ENCODE measurements at regions not wholly inside any gene's neighbourhood (a gene's known extent, or its start where the extent isn't known, plus 50 kb on each side); places are given as distances from the start of the nearest gene placed in this dataset.

DNA sequence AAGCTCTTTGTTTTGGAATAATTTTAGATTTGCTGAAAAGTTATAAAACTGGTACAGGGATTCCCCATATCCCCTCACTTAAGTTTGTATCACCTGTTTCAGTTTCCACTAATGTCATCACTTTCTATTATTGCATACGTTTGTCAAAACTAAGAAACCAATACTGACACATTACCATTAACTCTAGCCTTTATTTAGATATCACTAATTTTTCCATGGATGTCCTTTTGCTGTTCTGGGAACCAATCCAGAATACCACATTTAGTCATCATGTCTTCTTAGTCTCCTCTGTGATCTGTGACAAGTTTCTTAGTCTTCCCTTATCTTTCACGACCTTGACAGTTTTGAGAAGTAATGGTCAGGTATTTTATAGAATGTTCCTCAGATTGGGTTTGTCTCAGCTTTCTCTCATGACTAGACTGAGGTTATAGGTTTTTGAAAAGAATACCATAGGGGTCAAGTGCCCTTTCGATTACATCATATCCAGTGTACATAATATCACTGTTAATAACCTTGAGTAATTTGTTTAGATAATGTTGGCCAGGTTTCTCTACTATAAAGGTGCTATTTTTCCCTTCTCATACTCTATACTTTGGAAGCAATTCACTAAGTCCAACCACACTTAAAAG, 51.9 kb upstream of the NMUR2 start:
- intact Hi-C loops (cut with DNase I): no loop called here
- no peak for TF ChIP-seq POLR2AphosphoS5 (IDR thresholded peaks at IDR 0.05)
- no peak for TF ChIP-seq EP300 (IDR thresholded peaks at IDR 0.05)
- no peak for TF ChIP-seq POLR2A (IDR thresholded peaks at IDR 0.05; ENCODE audit: low read depth)
- no peak for DNase-seq (ENCODE audit: extremely low spot score)
- Histone ChIP-seq H3K36me3 (no peaks in the 10 kb centered on the region), H3K27ac (replicated peaks in 1 of 4) (no peak overlapping the region), H3K27me3 (no peaks in the 10 kb centered on the region), H3K4me3 (no peak overlapping the region), H3K9me3 (no peaks in the 10 kb centered on the region), H3K4me1 (no peaks in the 10 kb centered on the region)
- WGBS: 61% methylated on average over 3 of the region's 3 CpGs

DNA sequence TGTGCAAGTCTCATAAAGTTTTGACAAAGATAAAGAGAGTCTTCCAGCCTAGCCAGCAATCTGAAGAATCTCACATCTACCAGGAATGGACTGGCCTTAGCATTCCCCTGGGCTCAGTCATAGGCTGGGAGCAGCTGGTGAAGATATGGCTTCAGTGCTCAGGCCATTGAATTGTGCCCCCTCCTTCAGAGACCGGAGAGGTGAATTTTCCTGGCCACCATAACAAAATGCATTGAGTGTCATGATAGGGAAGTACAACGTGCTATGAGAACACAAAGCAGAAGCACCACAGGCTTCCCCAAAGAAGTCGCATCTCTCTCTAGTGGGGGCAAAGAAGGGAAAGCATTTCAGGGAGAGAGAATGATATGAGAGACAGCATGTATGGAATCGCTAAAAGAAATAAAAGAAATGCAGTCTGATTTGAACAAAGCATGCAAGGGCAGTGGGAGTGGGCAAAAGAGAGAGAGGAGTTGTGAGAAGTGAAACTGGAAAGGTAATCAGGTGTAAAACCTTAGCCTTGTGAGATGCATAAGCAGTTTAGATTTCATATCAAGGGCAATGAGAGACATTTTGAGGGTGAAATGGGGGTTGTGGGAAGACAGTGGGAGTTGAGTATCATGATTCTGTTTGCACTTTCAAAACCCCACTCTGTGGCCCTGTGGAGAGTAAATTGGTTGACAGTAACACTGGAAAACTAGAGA, 57.1 kb upstream of the NMUR2 start:
- WGBS: 85% methylated on average over 4 of the region's 4 CpGs
- TF ChIP-seq EP300 (IDR thresholded peaks at IDR 0.05): no peak
- Histone ChIP-seq H3K4me3 (no peak overlapping the region), H3K36me3 (no peaks in the 10 kb centered on the region), H3K4me1 (no peaks in the 10 kb centered on the region), H3K27ac (replicated peaks in 1 of 4) (no peak overlapping the region), H3K27me3 (no peaks in the 10 kb centered on the region), H3K9me3 (no peaks in the 10 kb centered on the region)
- intact Hi-C loops (cut with DNase I): no loop called here
- no peak for DNase-seq (ENCODE audit: extremely low spot score)

DNA sequence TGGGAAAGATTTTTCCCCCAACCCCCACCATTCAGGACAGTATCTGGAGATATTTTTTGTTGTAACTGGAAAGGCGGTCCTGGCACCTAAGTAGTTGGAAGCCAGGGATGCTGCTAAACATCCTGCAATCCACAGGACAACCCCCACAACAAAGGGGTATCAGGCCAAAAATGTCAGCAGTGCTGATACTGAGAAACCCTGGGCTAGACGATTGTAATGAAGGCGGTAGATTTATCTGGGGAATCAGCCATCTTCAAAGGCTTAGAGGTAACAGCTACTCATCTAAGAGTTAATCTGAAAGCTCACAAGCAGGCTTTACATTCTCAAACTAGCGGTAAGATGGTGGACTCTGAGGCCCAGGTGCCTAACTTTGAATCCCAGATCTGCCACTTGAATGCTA, 59.0 kb upstream of the NMUR2 start:
- intact Hi-C loops (cut with DNase I): no loop called here
- no peak overlapping the region for H3K27ac ChIP-seq (replicated peaks in 1 of 4)
- no peaks in the 10 kb centered on the region for H3K9me3 ChIP-seq
- no peaks in the 10 kb centered on the region for H3K27me3 ChIP-seq
- H3K4me1 ChIP-seq: no peaks in the 10 kb centered on the region
- no peak overlapping the region for H3K4me3 ChIP-seq
- WGBS: 88% methylated on average over 4 of the region's 4 CpGs
- DNase-seq (ENCODE audit: extremely low spot score): no peak
- H3K36me3 ChIP-seq: no peaks in the 10 kb centered on the region
- no peak for TF ChIP-seq POLR2A (IDR thresholded peaks at IDR 0.05; ENCODE audit: low read depth)
- TF ChIP-seq, protein P1, sequence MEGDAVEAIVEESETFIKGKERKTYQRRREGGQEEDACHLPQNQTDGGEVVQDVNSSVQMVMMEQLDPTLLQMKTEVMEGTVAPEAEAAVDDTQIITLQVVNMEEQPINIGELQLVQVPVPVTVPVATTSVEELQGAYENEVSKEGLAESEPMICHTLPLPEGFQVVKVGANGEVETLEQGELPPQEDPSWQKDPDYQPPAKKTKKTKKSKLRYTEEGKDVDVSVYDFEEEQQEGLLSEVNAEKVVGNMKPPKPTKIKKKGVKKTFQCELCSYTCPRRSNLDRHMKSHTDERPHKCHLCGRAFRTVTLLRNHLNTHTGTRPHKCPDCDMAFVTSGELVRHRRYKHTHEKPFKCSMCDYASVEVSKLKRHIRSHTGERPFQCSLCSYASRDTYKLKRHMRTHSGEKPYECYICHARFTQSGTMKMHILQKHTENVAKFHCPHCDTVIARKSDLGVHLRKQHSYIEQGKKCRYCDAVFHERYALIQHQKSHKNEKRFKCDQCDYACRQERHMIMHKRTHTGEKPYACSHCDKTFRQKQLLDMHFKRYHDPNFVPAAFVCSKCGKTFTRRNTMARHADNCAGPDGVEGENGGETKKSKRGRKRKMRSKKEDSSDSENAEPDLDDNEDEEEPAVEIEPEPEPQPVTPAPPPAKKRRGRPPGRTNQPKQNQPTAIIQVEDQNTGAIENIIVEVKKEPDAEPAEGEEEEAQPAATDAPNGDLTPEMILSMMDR (IDR thresholded peaks at IDR 0.05): no peak
- no peak for TF ChIP-seq EP300 (IDR thresholded peaks at IDR 0.05)
- TF ChIP-seq POLR2AphosphoS5 (IDR thresholded peaks at IDR 0.05): no peak

DNA sequence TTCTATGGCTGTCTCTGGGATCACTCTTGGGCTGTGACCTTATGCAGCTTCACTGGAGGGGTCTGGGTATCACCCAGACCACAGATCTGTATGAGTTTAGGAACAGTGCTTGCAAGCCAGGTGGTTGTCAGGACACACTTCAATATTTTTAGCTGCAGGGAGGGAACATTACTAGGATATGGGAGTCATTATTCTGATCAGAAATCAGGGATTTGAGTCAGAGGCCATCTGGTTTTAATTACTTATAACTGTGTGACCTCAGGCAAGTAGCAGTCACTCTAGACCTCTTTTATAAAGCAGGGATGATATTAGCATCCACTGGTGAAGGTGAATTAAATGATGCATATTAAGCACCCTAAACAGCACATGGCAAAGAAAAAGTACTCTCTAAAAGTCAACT, 60.1 kb upstream of the NMUR2 start:
- TF ChIP-seq POLR2A (IDR thresholded peaks at IDR 0.05; ENCODE audit: low read depth) (no peak), POLR2AphosphoS5 (IDR thresholded peaks at IDR 0.05) (no peak), EP300 (IDR thresholded peaks at IDR 0.05) (no peak)
- TF ChIP-seq, protein P1 (IDR thresholded peaks at IDR 0.05): no peak
- Histone ChIP-seq H3K4me3 (no peak overlapping the region), H3K36me3 (no peaks in the 10 kb centered on the region), H3K4me1 (no peaks in the 10 kb centered on the region), H3K27ac (replicated peaks in 1 of 4) (no peak overlapping the region), H3K9me3 (no peaks in the 10 kb centered on the region), H3K27me3 (no peaks in the 10 kb centered on the region)
- intact Hi-C loops (cut with DNase I): no loop called here
- no peak for DNase-seq (ENCODE audit: extremely low spot score)

DNA sequence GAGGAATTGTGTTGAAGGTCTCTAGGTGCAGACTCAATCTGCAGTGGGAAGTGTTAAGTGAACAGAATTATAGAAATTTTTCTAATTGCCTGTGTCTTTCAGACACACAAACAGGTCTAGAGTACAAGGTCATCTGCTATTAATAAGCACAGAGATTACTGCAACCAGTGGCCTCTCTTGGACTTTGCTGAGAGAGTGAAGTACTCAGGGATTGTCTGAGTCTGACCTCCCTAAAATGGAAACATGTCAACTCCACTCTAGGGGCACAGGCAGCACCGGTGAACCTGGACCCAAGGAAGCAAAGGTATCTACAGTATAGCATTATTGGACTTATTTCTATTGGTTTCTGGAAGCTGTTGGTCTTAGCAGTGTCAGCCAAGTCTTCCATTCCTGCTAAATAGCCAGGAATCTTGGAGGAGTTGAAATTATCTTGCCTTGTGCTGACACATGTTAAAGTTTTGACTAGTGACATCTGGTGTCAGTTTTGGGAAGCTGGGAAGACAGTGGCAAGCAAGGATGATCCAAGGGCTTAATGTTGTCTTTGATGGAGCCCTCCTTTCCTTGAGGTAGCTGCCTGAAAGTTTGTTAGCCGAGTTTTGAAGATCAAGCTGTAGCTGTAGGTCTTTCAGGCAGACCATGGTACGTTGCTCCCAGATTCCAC, 61.1 kb upstream of the NMUR2 start:
- Histone ChIP-seq H3K4me3 (no peak overlapping the region), H3K27me3 (no peaks in the 10 kb centered on the region), H3K36me3 (no peaks in the 10 kb centered on the region), H3K9me3 (no peaks in the 10 kb centered on the region), H3K27ac (replicated peaks in 1 of 4) (no peak overlapping the region), H3K4me1 (no peaks in the 10 kb centered on the region)
- WGBS: 89% methylated on average over 3 of the region's 3 CpGs
- intact Hi-C loops (cut with DNase I): no loop called here
- TF ChIP-seq POLR2AphosphoS5 (IDR thresholded peaks at IDR 0.05): no peak
- TF ChIP-seq POLR2A (IDR thresholded peaks at IDR 0.05; ENCODE audit: low read depth): no peak
- TF ChIP-seq, protein P1 (IDR thresholded peaks at IDR 0.05): no peak
- no peak for TF ChIP-seq EP300 (IDR thresholded peaks at IDR 0.05)
- DNase-seq (ENCODE audit: extremely low spot score): no peak
